Endometrial microvascular endothelial cells (primary cell): ENCODE measurements at regions not wholly inside any gene's neighbourhood (a gene's known extent, or its start where the extent isn't known, plus 50 kb on each side); places are given as distances from the start of the nearest gene placed in this dataset.
"Not testable (repeated sequence)": the region's sequence is repeated elsewhere in the genome, so short reads cannot be mapped to it uniquely, and the experiment has no call there.

Experiments
- in situ Hi-C: cut with HindIII; loops from 2 replicates; pipeline ENCODE4 v1.10.0; 2017; ENCODE audit warnings: low sequenced_read_pairs, low pct_unique_long_range_greater_than_20kb; ENCODE audit errors: inconsistent ontology term

DNA sequence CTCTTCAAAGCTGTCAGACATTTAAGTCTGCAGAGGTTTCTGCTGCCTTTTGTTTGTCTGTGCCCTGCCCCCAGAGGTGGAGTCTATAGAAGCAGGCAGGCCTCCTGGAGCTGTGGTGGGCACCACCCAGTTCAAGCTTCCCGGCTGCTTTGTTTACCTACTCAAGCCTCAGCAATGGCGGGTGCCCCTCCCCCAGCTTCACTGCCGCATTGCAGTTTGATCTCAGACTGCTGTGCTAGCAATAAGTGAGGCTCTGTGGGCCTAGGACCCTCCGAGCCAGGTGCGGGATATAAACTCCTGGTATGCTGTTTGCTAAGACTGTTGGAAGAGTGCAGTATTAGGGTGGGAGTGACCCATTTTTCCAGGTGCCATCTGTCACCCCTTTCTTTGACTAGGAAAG lies 145.5 kb downstream of the DMRT2 start:
- in situ Hi-C loops: not testable (repeated sequence)

DNA sequence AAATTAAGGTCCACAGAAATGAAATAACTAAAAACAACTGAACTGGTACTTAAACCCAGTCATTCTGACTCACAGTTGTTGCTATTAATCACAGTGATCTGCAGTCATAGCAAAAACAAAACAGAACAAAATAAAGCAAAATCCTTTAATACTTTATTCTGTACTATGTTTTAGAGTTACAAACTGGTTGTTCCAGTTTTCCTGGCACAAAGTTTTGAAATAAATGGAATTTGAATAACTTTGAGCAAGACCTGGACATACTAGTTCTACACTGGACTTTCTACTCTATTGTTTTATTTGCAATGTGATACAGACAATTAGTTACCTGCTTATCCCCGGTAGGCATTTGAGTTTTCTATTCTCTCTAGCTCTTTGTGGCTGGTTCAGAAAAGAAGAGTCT lies 147.9 kb downstream of the DMRT2 start:
- in situ Hi-C loops: no loop called here

DNA sequence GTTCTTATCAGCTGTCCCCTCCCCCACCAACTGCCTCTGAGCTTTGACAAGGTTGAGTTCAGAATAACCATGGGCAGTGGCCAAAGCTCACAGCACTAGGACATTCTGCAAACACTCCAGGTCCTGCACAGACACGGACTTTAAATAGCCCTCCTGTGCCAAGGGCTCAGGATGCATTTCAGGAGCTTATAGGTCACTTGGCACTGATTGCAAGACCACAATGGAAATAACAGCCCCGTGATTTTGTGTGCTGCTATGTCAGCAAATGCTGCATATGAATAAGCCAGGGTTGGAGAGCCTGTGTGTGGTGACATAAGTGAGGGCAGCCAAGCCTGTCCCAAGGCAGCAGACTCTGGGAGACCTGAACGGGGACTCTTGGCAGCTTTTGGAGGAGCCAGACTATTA lies 150.7 kb downstream of the DMRT2 start:
- in situ Hi-C loops: no loop called here

DNA sequence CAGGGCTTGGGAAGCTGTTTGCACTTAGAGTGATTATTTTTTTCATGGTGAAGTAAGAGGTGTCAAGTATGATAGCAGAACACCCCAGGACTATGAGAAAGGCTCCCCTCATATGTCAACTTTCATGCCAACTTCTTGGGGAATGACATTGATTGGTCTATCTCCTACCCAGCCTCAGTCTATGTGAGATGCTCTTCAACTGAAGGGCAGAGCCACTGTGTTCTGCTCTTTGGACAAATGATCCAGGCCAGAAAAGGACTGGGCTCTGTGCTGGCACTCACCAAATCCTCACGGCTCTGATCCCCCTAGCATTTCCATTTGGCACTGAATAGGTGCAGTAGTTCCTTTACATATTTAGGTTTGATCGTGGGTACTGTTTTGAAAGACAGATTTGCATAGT lies 151.1 kb downstream of the DMRT2 start:
- in situ Hi-C loops: no loop called here

DNA sequence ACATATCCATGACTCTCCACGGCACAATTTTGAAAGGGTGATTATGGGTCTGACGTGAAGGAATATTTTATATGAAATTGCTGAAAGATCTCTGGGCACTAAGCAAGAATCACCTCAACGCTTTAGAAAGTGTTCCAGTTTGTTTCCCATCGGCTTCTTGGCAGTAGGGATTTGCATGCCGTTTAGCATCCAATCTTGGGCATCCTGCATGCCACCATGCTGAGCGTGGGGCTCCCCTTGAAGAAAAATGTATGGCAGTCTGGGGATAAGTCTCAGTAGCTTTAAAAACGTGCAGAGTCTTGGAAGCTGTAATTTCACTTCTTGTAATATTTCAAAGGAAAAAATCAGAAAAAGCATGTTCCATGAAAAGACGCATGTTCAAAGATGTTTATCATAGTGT lies 151.7 kb downstream of the DMRT2 start:
- in situ Hi-C loops: no loop called here

DNA sequence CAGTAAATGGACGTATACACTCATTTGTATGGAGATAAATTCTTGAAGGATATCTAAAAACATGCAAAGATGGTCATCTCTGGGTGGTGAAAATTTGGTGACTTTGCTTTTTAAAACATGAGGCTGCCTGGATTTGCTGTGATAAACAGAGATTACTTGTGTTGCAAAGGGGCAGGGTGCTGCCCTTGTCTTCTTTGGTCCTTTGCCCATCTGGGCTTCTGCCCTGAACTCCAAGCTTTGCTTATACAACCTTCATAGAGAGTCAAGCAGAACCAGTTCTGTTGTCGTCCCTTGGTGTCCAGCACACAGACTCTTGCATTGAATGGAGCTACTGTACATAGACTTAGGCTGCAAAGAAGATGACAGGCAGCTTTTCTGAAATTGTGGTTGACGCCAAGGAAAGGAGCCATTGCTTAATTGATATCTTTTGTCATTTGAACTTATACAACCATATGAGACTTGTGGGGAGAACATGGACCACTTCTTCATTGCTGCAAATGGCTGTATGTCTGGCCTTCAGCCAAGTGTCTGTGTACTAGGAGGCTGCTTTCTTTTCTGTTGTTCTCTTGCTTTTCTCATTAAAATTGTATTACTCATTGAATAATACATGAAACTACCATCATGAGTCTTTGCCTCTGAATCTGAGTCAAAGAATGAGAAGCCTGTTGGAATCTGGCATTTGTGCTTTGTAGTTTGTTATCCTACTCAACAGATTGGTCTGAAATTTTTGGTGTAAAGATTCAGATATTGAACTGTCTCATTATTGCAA lies 152.5 kb downstream of the DMRT2 start:
- in situ Hi-C loops: no loop called here

DNA sequence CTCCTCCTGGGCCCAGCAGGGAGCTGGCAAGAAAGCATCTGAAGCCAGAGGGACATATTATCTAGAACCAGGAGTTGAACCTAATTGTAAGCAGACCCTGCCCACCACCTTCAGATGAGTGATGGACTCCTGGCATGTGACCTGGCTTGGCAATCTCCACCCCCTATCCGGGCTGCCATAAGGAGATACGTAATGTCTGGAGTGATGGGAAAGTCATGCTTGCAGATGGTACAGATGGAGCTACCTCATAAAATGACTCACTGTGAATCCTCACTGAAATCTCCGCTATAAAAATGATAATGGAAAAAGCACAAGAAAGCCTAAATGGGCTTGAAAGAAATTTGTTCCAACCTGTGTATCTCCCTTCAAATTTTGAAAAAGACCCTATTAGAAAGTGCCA lies 157.5 kb downstream of the DMRT2 start:
- in situ Hi-C loops: no loop called here

DNA sequence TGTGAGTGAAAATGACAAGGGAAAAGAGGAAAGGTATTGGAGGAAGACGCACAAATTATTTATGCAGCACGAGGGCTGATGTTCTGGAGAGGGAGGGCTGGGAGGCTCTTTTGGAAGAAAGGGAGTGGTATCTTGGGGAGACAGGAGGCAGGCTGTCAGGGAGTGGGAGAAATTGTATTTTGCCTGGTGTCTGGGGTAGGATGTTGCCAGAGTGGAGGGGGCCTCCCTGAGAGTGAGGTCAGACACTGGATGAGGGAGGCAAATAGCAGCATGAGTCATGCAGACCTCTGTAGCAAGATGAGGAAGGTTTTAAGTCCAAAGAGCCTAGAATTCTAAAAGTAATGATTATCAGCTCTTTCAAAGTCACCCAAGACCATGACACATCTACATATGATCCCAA lies 158.0 kb downstream of the DMRT2 start:
- in situ Hi-C loops: no loop called here

DNA sequence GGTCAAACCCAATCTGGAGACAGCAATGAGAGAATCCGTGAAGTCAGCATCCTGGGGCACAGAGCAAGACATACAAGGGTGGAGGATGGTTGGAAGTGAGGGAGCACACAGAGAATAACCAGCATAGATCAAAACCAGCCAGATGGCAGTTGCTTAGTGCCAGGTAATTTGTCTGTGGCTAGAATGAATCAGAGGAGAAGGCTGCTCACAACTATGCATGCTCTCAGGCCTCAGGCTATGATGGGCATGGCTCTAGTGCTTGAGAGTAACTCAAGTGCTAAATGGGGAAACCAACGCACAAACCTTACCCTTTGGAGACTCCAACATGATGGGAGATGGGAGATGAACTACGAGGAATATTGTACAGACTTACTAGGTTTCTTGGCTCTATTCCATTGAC lies 160.8 kb downstream of the DMRT2 start:
- in situ Hi-C loops: no loop called here

DNA sequence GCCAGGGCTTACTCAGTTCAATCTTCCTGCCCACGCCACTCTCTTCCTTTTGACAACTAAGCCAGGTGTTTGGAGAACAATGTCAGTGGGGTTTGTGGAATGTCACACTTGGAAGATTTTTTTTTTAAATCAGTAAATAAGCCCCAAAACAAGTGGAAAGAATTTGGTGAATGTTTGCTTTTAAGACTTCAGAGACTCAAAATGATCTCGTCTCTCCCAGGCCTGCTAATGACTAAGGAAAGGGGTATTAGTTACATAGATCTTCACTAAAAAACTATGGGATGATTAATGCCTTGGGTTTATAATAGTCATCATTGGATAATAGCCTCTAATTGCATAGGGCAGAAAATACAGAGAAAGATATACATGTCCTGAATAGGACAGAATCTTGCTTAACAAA lies 166.4 kb downstream of the DMRT2 start:
- in situ Hi-C loops: no loop called here

DNA sequence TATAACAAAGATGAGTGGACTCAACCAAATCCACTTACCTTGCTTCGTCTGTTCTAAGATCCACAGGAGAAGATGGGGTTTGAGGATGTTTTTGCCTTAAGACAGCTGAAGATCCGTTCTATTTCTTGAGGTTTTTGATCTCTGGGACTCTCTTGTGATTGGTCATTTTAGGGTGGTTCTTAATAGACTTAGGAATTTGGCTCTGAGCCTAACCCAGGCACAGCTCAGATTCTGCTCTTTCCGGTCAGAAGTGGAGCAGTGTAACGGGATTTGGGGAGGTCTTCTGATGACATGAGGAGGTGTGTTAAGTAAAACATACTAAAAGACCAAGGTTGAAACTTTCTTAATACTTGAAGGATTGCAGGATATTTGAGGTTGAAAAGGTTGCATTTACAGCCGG lies 166.9 kb downstream of the DMRT2 start:
- in situ Hi-C loops: no loop called here

DNA sequence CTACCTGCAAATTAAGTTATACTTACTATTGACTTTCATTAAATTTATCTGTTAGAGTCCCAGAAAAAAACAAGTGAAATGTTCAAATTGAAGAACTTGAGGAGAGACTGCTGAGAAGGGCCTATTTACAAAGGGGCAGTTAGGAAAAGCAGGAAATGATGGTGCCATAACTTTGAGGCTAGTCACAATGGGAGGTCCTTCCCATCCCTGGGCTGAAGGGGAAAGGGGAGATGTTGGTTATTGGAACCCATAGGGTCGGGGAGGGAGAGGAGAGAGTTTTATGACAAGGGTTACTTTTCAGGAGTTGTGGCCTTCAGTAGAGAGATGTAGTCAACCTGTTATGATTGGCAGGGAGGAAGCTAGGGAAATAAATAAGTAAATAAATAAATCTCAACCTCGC lies 169.1 kb downstream of the DMRT2 start:
- in situ Hi-C loops: no loop called here

DNA sequence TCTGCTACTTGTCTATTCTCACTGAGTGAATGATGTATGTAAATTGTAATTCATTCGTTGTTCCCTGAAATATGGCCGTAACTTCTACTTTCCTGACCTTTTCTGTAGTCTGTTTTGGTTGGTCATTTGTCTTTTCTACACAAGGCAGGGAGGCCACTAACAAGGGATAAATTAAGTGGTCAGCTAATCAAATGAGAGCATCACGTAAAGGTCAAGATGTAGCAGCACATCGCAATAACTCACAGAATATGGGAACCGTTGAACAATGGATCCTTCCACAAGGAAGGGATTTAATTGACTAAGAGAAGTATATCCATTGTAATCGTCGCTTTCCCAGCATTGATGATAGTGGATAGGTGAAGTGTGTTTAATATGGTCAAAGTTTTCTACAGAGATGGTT lies 171.1 kb downstream of the DMRT2 start:
- in situ Hi-C loops: no loop called here

DNA sequence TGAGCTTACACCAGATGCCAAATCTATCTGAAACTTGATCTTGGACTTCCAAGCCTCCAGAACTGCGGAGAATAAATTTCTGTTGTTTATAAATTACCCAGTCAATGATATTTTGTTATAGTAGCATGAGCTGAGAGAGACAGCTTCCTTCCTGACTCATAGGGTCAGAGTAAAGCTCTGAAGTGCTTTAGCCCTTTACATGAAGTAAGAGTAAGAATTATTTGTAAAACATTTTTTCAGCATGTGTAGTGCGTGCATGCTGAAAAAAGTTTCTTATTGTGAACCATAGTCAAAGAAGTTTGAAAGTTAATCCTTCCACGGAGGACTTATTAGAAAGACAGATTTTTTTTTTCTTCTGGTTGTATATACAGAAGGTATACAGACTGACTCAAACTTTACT lies 172.4 kb downstream of the DMRT2 start:
- in situ Hi-C loops: no loop called here

DNA sequence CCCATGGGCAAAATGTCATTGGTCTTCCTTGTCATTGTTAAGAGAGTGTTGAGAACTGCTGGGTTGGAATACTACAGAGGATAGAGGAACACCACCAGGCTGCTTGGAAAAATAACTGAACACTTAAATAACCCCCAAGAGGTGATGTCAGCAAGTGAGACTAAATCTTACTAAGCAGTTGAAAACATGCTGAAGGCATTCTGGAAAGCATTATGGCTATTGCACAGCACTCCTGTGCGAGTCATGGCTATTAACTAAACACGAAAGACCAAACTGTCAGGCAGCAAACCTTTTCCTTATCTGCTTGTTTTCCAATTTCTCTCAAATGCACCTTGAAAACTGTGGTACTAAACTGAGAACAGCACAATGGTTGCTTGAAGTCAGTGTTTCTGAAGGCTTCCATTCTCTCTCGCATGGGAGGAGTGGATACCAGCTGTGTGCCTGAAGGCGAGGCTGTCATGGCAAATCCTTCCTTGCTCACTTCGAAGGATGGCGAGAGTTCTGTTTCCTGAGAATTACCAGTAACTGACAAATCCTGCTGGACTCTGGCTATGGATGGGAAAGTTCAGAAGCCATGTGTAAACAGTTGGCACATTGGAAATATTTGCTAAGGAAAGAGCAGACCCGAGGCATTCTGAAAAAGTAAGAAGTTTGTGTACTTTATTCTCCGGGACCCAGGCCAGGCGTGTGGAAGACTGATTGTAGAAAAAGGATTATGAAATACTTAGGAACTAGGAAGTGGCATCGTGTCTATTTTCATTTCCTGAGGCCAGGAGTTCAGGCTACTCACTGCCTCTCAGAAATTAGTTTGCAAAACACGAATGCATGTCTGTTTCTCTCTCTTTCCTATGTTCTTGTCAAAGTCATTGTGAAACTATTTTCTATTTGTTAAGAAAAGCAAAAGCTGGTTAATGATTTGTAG lies 182.1 kb downstream of the DMRT2 start:
- in situ Hi-C loops: no loop called here

DNA sequence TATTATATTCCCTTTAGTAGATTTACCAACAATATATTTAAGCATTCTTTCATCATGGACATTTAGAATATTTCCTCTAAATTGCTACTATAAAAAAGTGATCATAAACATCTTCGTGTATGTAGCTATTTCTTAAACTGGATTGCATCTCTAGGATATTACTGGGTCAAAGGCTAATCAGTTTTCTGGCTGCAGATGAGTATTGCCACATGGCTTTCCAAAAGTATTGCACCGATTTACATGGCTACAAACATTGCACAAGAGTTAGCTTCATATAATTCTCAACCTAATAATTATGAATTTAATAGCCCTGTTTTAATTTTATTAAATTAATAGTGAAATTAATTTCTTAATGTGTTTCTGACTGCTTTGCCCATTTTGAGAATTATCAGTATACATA lies 183.4 kb downstream of the DMRT2 start:
- in situ Hi-C loops: no loop called here

DNA sequence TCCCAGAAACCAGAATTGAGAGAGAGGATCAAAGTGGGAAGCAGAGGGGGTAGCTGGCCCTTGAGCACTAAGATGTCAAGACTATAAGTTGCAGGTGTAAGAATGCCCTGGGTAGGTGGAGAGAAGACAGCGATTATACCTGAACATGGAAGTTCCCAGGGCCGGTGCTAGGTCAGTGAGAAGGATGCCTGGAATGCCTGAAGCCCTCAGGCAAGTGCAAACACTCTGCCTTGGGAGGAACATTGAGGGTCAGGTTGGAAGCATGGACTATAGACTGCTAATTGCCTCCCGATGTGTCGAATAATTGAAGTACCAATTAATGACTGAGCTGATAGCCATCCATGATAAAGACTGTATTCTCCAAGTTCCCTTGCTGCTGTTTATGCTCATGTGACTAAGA lies 185.5 kb downstream of the DMRT2 start:
- in situ Hi-C loops: no loop called here

DNA sequence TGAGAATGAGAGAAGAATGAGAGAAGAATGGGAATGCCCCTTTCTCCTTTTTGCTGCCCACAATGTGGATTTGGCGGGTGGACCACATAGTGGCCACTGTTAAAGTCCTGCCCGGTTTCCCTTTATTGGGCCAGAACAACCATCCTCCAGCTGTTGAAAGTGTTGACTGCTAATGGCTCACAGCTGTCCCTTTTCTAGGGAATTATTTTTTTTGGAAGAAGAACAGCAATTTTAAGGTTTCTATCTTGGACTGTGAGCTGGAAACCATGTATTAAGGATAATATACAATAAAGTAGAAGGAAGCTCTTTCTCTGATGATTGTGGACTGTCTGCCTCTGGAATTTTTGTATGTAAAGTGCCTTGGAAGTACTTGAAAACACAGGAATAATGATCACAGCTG lies 185.9 kb downstream of the DMRT2 start:
- in situ Hi-C loops: no loop called here

DNA sequence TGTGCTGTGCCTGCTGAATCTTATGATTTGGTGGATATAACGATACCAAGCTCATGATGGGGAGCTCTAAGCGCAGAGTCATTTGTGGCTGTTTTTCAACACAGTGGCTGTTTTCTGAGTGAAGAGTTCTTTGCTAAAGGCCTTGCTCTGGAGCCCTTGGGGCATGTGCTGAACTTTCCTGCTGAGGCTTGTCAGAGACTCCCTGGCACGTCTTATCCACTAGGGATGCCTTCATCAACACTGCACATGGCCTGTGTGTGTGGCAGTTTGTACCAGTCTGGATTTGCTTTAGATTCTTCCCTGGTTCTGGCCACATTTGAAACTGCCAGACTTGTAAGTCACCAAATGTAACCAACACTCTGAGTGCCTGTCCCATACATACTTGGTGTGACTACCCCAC lies 188.2 kb downstream of the DMRT2 start:
- in situ Hi-C loops: no loop called here

DNA sequence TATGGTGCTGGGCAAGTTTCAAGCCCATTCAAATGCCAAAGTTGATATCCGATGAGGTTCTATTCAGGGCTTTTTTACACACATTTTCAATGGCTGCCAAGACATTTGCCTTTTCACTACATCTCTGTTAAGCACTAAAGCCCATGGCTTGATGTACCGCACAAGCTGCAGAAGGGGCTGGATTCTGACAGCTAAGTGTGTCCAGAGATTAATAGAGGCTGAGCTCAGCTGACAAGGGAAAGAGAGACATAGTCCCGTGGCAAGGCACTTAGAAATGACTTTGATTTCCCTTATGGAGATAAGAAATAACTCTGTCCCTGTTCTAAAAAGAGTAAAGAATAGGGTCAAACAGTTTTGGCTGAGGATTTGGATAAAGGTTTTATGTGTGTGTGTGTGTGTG lies 198.6 kb downstream of the DMRT2 start:
- in situ Hi-C loops: no loop called here
